Superior temporal gyrus (tissue), 1 donor: ENCODE measurements at regions not wholly inside any gene's neighbourhood (a gene's known extent, or its start where the extent isn't known, plus 50 kb on each side); places are given as distances from the start of the nearest gene placed in this dataset.

ENCODE experiments used
- DNase-seq: peaks from one replicate; pipeline ENCODE4 v3.0.0-alpha.2; 2016; ENCODE audit errors: extremely low spot score

DNA sequence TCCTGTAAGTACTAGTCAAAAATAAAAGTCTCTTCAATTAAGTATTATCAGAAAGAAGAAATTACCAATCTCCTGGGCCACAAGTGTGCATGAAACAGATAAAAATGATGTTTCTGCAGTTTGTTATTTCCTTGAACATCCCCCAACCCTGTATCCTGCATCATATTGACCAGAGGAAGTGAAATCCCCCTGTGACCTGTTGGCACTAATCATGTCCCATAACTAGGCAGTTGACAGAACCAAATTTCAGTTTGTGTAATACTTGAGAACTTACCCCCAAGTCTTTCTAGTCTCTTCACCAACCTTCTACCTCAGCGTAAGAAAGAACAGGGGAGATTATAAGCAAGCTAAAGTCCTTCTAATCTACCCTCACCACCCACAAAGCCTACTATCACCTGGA, 368.2 kb upstream of the PDE4D start:
- no peak for DNase-seq

- DNase-seq, result no peak
Measured at GRCh38 chr5:60260658-60261057, 367.1 kb upstream of the PDE4D start.

DNA sequence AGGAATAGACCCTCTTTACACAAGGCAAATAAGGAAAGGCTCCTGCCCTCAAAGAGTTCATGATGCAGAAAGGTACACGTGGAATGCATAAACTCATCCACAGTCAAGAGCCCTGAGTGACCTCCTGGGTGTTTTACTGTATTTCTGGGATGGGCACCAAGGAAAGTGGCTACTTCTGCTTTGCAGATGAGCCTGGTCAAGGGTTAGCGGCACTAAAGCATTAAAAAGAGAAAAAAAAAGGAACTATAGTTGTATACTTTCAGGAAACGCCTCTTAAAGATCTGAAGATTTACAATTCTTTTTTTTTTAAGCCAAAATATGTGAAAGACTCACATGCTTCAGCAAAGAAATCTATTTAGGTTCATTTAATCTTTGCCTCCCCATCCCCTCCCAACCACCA, 366.2 kb upstream of the PDE4D start:
- DNase-seq, result no peak

DNA sequence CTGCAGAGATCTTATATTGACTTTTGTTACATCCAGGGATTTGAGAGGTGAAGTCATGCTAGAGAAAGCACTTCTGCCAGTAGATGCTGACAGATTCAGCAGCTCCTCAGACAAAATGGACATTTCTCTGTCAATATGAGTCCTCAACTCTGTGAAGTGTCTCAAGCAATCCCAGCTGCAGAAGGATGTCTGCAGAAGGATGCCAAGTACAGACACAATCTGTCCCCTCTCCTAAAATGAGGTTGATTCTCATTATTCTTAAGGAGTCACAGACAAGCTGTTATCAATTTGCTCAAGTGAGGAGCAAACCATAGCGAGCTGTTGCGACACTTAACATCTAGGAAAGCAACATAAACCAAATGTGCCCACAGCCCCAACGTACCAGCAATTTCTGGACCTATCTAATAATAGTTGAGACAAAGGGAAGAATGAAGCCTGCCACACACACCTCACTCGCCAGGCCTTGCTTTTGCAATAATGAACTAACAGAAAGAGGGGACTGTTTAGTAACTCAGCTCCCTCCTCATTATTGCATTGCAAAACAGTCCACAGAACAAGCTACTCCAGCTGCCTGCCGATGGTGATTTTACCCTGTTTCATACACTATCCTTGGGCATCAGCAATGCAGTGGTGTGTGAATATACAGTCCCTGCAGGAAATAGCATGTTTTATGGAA, 364.2 kb upstream of the PDE4D start:
- DNase-seq, result peak; percentile 23

GRCh38 chr5:60256546-60256945, 363.0 kb upstream of the PDE4D start:
- no peak for DNase-seq

DNA sequence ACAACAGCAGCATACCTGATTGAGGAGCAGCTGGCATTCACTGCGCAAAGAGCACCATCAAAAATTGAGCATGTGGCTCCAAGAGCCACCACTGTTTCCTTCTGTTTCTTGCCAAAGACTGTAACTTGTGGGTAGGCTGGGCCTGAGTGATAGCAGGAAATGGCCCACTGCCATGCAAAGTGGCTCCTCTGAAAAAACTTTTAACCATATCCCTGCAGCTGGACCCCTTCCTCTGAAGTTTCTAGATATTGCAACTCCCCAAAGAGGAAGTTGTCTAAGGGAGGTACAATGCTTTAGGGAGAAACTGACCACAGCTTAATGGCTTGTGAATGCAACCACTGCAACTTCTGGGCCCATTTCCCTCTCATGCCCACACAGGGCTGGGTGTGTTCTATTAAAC, 355.4 kb upstream of the PDE4D start:
- no peak for DNase-seq

GRCh38 chr5:60243713-60244112, 350.2 kb upstream of the PDE4D start:
- no peak for DNase-seq

DNA sequence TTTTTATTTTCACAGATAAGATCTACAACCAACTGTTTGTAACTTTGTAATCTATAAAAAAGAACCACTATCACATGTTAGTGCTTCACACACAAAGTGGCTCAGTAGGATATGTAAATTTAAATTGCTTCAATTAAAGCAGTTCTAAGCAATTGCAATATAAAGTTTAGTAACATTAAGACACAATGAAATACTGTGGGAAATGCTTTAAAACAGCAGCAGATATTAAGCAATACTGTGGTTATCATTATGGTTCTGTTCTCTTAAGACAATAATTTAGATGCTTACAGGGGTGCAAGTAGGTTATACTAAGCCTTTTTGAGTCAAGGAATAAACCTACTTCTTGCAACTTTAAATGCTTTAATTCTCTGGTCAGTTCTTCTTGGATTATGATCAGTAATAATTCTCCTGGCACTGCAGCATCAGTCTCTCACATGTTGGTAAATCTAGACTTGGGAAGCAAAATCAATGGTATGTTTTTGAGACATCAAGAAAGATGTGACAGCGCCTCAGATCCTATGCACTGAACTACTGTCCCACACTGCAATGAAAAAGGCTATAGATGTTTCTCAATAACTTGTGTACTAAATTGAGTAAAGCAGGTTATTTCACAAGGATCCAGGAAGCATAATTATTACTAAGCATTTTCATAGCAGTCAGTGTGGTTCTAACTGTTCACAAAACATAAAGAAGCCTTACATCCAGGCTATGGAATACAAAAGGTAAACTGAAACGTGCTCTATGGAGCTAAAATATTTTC, 338.7 kb upstream of the PDE4D start:
- DNase-seq, result no peak

GRCh38 chr5:60230456-60230855, 336.9 kb upstream of the PDE4D start:
- no peak for DNase-seq

DNA sequence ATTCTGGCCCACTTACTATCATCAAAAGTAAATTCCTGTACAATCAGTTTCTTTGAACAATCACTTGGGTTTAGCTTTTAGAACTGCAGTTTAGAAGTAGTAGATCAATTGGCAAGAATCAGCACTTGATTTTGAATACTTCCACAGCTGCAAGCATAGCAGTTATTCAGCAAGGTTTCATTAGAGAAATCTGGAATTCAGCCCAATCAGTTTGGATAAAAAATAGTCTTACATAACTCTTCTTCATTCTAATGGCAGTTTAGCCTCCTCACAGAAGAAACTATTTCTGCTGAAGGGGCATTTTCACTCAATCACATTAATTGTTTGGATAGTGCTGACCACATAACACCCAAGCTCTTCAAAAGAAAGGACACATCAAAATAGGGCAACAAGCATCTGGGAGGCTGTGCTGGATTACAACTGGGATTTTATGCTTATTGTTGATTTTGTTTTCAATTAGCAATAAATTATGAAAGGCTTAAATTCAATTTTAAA, 336.2 kb upstream of the PDE4D start:
- no peak for DNase-seq

GRCh38 chr5:60228676-60229075, 335.1 kb upstream of the PDE4D start:
- no peak for DNase-seq

DNA sequence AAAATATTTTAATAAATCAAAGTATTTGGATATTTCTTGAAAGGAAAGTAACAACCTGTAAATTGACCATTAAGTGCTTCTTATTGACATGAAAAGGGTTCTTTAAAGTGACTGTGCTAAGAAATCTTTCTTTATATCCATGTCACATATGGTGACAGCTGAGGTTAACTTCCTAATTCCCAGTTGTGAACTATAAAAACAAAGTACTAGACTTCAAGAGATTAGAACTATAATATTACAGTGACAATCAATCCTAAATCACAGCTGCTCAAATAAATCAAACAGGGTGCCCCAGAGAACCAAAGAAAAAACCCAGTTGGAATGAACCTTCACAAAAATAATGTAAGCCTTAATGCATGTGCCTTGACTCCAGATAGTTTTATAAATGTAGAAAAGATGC, 332.6 kb upstream of the PDE4D start:
- no peak for DNase-seq

DNA sequence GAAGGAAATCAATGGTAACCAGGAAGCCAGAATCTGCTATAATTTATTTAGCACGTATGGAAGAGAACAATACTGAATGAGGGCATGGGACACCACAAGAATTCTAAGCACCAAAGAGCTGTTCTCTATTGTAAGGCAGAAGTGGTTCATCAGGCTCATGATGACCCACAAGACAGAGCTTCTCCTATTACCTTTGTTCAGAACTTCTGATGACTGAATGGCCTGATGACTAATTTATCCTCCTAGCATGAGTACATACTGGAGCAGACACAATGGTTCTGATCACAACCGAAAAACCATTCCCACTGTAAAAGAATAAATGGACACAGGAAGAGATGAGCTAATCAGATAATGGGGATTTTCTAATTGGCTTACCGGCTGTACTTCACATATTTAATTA, 329.8 kb upstream of the PDE4D start:
- DNase-seq, result no peak

DNA sequence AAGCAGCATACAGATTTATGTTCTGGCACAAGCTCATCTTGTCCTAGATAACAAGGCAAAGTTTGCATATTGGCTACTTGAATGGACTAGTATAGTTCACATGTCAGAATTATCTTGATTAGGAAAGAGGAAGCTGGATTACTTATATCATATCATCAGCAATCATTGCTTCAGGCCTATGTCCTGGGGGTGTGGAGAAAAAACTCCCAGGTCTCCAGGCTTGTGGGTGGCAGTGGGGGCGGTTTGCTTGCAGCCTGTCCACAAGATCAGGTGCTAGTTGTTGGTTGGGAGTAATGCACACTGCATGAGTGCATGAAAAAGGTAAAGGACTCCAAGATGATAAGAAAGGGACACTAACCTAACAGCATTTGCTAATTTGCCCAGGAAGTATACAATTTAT, 326.4 kb upstream of the PDE4D start:
- no peak for DNase-seq

DNA sequence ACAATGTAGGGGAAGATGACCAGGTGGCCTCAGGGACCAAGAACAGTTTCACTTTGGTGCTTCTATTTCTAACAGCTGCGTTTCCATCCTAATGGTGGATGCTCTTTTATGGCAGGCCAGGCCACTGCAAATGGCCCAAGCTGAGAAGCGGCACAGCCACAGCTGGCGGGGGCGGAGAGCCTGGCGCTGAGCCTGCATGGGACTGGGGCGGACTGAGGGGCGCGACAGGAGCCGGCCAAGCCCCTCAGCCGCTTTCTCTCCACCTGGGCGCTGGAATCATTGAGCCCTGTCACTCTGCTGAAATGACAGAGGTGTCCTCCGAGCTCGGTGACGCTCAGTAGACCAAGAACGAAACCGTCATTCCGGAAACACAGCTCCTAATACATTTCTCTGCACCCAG, 317.3 kb upstream of the PDE4D start:
- no peak for DNase-seq

DNA sequence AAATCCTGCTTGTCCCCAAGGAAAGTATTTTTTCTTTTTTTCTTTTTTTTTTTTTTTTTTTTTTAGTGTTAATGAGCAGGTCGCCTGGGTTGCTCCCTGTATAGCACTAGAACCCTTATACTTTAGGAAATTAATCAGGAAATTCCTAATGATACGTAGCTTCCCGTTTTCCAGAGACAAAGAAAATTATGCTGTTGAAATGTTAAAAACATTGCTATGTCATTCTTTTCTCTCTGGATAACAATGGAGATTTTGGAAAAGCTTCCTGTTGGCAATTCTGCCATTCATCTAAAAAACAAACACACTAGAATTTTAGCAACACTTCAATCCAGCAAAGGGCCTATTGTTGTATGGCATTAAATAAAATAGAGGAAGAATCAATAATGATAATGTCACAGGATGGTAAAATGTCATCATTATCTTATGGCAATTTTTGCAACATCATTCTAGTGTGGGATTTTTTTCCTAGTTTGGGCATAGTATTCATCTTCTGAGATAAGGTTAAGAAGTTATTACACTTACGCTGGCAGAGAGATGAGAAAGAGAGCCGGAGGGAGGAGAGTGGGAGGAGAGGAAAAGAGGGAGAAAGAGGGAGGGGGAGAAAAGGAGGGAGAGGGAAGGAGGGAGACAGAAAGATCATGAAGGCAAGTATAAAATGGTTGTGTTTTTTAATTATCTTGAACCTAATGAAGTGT, 315.8 kb upstream of the PDE4D start:
- no peak for DNase-seq

GRCh38 chr5:60208716-60209115, 315.2 kb upstream of the PDE4D start:
- DNase-seq, result no peak

- peak; percentile 29 for DNase-seq
Measured at GRCh38 chr5:60207040-60207439, 313.5 kb upstream of the PDE4D start.

GRCh38 chr5:60206234-60206633, 312.7 kb upstream of the PDE4D start:
- no peak for DNase-seq

DNA sequence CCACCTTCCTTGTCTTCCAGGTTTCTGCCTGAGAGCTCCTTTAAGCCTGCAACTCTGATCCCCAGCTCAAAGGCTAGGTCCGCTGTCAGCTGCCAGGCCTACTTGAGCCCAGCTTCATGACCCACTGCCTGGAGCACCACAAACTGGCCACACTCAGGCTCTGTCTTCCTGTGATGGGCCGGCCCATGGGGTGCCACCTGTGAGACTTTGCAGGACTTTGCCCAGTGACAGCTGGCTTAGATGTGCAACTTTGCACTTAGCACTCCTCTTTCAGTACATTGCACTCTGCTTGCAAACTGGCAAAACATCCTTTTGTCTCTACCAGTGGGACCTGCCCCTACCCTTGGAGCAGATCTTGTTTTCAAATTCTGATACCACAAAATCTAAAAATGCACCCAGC, 311.5 kb upstream of the PDE4D start:
- no peak for DNase-seq

GRCh38 chr5:60196385-60197113, 303.0 kb upstream of the PDE4D start:
- peak; percentile 62 for DNase-seq

GRCh38 chr5:60195551-60195950, 302.0 kb upstream of the PDE4D start:
- no peak for DNase-seq
